ENCODE measurements at regions not wholly inside any gene's neighbourhood (a gene's known extent, or its start where the extent isn't known, plus 50 kb on each side); places are given as distances from the start of the nearest gene placed in this dataset.

DNA sequence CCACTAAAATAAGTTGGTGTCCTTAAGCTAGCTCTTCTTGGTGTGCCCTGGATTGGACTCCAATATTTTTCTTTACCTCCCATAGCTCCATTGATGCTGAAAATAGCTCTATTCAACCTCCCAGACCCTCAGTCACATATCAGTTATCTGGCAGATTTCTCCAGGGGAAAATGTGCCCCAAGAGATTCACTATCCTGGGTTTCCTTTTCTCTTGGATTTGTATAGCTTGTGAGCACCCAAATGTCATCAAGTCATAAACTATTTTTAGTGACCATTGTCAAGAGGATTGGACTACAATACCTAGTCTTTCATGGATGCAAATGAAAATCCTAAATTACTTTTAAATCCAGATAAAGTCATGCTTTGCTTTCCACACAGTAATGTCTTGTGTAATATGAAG, 339.6 kb upstream of the FOXG1 start:
- H3K36me3 ChIP-seq (ENCODE audit: insufficient read depth, low read length), result no peaks in the 10 kb centered on the region
- no peaks in the 10 kb centered on the region for H3K9me3 ChIP-seq (ENCODE audit: insufficient read depth, low read depth, low read length)
- FAIRE-seq (no peak), DNase-seq (ENCODE audit: low read depth) (no peak)
- H3K4me3 ChIP-seq (ENCODE audit: insufficient read depth, low read depth, low read length), result no peak overlapping the region
- H3K27ac ChIP-seq (ENCODE audit: low read depth, low read length), result no peak overlapping the region
- H3K9ac ChIP-seq (ENCODE audit: low read length), result no peak overlapping the region
- Mint-ChIP-seq H3K9me3 (ENCODE audit: unreplicated experiment) (peaks cover 1% of the 10 kb centered on the region), H3K4me1 (ENCODE audit: low read depth, unreplicated experiment) (no peaks in the 10 kb centered on the region), H3K27me3 (ENCODE audit: low read depth, unreplicated experiment) (no peaks in the 10 kb centered on the region), H3K36me3 (ENCODE audit: low read depth, unreplicated experiment) (no peaks in the 10 kb centered on the region), H3K27ac (ENCODE audit: unreplicated experiment) (no peak overlapping the region), H3K4me3 (ENCODE audit: unreplicated experiment) (no peak overlapping the region)
- H3K4me2 ChIP-seq (ENCODE audit: low read length), result no peak overlapping the region
- no peaks in the 10 kb centered on the region for H3K27me3 ChIP-seq (ENCODE audit: insufficient read depth, low read length)
- no peak overlapping the region for H2AFZ ChIP-seq (ENCODE audit: low read depth, low read length)
- H3K79me2 ChIP-seq (ENCODE audit: insufficient read depth, low read length), result no peaks in the 10 kb centered on the region
- TF ChIP-seq, protein P1, sequence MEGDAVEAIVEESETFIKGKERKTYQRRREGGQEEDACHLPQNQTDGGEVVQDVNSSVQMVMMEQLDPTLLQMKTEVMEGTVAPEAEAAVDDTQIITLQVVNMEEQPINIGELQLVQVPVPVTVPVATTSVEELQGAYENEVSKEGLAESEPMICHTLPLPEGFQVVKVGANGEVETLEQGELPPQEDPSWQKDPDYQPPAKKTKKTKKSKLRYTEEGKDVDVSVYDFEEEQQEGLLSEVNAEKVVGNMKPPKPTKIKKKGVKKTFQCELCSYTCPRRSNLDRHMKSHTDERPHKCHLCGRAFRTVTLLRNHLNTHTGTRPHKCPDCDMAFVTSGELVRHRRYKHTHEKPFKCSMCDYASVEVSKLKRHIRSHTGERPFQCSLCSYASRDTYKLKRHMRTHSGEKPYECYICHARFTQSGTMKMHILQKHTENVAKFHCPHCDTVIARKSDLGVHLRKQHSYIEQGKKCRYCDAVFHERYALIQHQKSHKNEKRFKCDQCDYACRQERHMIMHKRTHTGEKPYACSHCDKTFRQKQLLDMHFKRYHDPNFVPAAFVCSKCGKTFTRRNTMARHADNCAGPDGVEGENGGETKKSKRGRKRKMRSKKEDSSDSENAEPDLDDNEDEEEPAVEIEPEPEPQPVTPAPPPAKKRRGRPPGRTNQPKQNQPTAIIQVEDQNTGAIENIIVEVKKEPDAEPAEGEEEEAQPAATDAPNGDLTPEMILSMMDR (IDR thresholded peaks at IDR 0.05; ENCODE audit: insufficient read depth, low read depth, low read length), result no peak
- TF ChIP-seq EZH2 (IDR thresholded peaks at IDR 0.05; ENCODE audit: insufficient read depth, low read length), result no peak
- H3K4me1 ChIP-seq (ENCODE audit: insufficient read depth, low read length), result no peaks in the 10 kb centered on the region
- H4K20me1 ChIP-seq (ENCODE audit: insufficient read depth, low read length), result no peaks in the 10 kb centered on the region

DNA sequence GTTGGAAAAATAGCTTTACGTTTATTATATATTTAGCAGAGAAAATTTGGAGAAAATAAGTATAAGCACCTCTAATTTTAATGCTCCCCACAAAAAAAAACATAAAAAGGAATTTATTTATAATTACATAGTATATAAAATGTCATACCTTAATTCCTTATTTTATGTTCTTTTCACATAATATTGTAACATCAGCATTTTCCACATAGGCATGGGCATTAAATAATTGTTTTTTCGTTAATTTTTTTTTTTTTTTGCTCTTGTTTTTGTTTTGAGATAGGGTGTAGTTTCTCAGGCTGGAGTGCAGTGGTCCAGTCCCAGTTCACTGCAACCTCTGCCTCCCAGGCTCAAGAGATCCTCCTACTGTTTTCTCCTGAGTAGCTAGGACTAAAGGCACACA, 329.8 kb upstream of the FOXG1 start:
- FAIRE-seq (no peak), DNase-seq (ENCODE audit: low read depth) (no peak)
- Histone ChIP-seq H2AFZ (ENCODE audit: low read depth, low read length) (no peak overlapping the region), H3K36me3 (ENCODE audit: insufficient read depth, low read length) (no peaks in the 10 kb centered on the region), H4K20me1 (ENCODE audit: insufficient read depth, low read length) (no peaks in the 10 kb centered on the region), H3K27ac (ENCODE audit: low read depth, low read length) (no peak overlapping the region), H3K79me2 (ENCODE audit: insufficient read depth, low read length) (no peaks in the 10 kb centered on the region), H3K9me3 (ENCODE audit: insufficient read depth, low read depth, low read length) (no peaks in the 10 kb centered on the region), H3K4me1 (ENCODE audit: insufficient read depth, low read length) (no peaks in the 10 kb centered on the region), H3K4me3 (ENCODE audit: insufficient read depth, low read depth, low read length) (no peak overlapping the region), H3K27me3 (ENCODE audit: insufficient read depth, low read length) (no peaks in the 10 kb centered on the region), H3K4me2 (ENCODE audit: low read length) (no peak overlapping the region), H3K9ac (ENCODE audit: low read length) (no peak overlapping the region)
- Mint-ChIP-seq H3K27ac (ENCODE audit: unreplicated experiment) (no peak overlapping the region), H3K36me3 (ENCODE audit: low read depth, unreplicated experiment) (no peaks in the 10 kb centered on the region), H3K27me3 (ENCODE audit: low read depth, unreplicated experiment) (no peaks in the 10 kb centered on the region), H3K4me3 (ENCODE audit: unreplicated experiment) (no peak overlapping the region), H3K4me1 (ENCODE audit: low read depth, unreplicated experiment) (no peaks in the 10 kb centered on the region), H3K9me3 (ENCODE audit: unreplicated experiment) (no peaks in the 10 kb centered on the region)
- TF ChIP-seq, protein P1 (IDR thresholded peaks at IDR 0.05; ENCODE audit: insufficient read depth, low read depth, low read length), result no peak
- no peak for TF ChIP-seq EZH2 (IDR thresholded peaks at IDR 0.05; ENCODE audit: insufficient read depth, low read length)

DNA sequence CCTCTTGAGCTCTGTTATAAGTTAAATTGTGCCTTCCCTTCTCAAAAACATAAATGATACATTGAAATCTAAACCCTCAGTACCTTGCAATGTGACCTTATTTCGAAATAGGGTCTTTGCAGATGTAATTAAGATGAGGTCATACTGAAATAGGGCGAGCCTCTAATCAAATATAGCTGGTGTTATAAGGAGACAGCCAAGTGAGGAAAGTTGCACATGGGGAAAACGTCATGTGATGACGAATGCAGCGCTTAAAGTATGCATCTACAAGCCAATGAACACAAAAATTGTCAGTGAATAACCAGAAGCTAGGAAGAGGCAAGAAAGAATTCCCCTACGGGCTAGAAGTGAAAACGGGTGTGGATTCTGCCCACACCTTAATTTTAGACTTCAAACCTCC, 305.2 kb upstream of the FOXG1 start:
- TF ChIP-seq, protein P1 (IDR thresholded peaks at IDR 0.05; ENCODE audit: insufficient read depth, low read depth, low read length), result no peak
- no peak for TF ChIP-seq EZH2 (IDR thresholded peaks at IDR 0.05; ENCODE audit: insufficient read depth, low read length)
- Histone ChIP-seq H3K79me2 (ENCODE audit: insufficient read depth, low read length) (no peaks in the 10 kb centered on the region), H3K27ac (ENCODE audit: low read depth, low read length) (no peak overlapping the region), H3K4me2 (ENCODE audit: low read length) (no peak overlapping the region), H4K20me1 (ENCODE audit: insufficient read depth, low read length) (no peaks in the 10 kb centered on the region), H3K4me3 (ENCODE audit: insufficient read depth, low read depth, low read length) (no peak overlapping the region), H3K4me1 (ENCODE audit: insufficient read depth, low read length) (no peaks in the 10 kb centered on the region), H2AFZ (ENCODE audit: low read depth, low read length) (no peak overlapping the region), H3K36me3 (ENCODE audit: insufficient read depth, low read length) (no peaks in the 10 kb centered on the region), H3K9me3 (ENCODE audit: insufficient read depth, low read depth, low read length) (no peaks in the 10 kb centered on the region), H3K27me3 (ENCODE audit: insufficient read depth, low read length) (no peaks in the 10 kb centered on the region), H3K9ac (ENCODE audit: low read length) (no peak overlapping the region)
- no peaks in the 10 kb centered on the region for H3K36me3 Mint-ChIP-seq (ENCODE audit: low read depth, unreplicated experiment)
- no peaks in the 10 kb centered on the region for H3K27me3 Mint-ChIP-seq (ENCODE audit: low read depth, unreplicated experiment)
- H3K27ac Mint-ChIP-seq (ENCODE audit: unreplicated experiment), result no peak overlapping the region
- peaks cover 2% of the 10 kb centered on the region for H3K9me3 Mint-ChIP-seq (ENCODE audit: unreplicated experiment)
- DNase-seq (ENCODE audit: low read depth) (peak; percentile 42), FAIRE-seq (no peak)
- H3K4me1 Mint-ChIP-seq (ENCODE audit: low read depth, unreplicated experiment), result no peaks in the 10 kb centered on the region
- H3K4me3 Mint-ChIP-seq (ENCODE audit: unreplicated experiment), result no peak overlapping the region
